ENCODE measurements at regions not wholly inside any gene's neighbourhood (a gene's known extent, or its start where the extent isn't known, plus 50 kb on each side); places are given as distances from the start of the nearest gene placed in this dataset.

DNA sequence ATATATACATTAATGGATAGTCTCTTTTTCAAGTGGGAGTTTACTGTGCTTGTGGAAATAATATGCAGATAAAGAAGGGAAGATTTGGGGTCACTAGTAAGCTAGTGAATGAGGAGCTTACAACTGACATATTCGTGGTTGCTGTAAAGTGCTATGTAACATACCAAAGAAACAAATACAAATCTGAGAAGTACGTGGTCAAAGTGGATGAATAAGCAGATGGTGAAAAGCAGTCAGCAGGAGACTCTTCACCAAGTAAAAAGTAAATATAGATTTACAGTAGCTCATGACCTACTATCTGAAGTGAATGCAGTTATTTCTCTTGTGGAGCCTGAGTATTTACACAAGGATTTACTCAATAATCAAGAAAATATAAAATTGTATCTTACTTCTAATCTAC is 136.6 kb upstream of the ELAC2 start:
- TF ChIP-seq, protein P1, sequence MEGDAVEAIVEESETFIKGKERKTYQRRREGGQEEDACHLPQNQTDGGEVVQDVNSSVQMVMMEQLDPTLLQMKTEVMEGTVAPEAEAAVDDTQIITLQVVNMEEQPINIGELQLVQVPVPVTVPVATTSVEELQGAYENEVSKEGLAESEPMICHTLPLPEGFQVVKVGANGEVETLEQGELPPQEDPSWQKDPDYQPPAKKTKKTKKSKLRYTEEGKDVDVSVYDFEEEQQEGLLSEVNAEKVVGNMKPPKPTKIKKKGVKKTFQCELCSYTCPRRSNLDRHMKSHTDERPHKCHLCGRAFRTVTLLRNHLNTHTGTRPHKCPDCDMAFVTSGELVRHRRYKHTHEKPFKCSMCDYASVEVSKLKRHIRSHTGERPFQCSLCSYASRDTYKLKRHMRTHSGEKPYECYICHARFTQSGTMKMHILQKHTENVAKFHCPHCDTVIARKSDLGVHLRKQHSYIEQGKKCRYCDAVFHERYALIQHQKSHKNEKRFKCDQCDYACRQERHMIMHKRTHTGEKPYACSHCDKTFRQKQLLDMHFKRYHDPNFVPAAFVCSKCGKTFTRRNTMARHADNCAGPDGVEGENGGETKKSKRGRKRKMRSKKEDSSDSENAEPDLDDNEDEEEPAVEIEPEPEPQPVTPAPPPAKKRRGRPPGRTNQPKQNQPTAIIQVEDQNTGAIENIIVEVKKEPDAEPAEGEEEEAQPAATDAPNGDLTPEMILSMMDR (conservative IDR thresholded peaks at IDR 0.05; ENCODE audit: low read depth, low read length), result no peak
- TF ChIP-seq EZH2 (IDR thresholded peaks at IDR 0.05; ENCODE audit: borderline replicate concordance, low read depth, low read length, poor library complexity, severe bottlenecking), result no peak

All from A673 (cell line).